ENCODE measurements at regions not wholly inside any gene's neighbourhood (a gene's known extent, or its start where the extent isn't known, plus 50 kb on each side); places are given as distances from the start of the nearest gene placed in this dataset.

DNA sequence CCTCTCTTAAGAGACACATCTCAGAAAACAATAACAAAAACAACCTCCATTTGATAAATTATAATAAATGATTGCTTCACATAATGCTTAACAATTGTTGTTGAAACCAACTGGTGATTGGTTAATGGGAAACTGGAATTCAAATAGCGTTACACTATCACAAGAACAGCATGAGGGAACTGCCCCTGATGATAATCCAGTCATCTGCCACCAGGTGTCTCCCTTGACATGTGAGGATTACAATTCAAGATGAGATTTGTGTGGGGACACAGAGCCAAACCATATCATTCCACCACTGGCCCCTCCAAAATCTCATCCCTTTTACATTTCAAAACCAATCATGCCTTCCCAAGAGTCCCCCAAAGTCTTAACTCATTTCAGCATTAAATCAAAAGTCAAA, 375.9 kb downstream of the BMPER start:
- TF ChIP-seq, protein P1, sequence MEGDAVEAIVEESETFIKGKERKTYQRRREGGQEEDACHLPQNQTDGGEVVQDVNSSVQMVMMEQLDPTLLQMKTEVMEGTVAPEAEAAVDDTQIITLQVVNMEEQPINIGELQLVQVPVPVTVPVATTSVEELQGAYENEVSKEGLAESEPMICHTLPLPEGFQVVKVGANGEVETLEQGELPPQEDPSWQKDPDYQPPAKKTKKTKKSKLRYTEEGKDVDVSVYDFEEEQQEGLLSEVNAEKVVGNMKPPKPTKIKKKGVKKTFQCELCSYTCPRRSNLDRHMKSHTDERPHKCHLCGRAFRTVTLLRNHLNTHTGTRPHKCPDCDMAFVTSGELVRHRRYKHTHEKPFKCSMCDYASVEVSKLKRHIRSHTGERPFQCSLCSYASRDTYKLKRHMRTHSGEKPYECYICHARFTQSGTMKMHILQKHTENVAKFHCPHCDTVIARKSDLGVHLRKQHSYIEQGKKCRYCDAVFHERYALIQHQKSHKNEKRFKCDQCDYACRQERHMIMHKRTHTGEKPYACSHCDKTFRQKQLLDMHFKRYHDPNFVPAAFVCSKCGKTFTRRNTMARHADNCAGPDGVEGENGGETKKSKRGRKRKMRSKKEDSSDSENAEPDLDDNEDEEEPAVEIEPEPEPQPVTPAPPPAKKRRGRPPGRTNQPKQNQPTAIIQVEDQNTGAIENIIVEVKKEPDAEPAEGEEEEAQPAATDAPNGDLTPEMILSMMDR (IDR thresholded peaks at IDR 0.05; ENCODE audit: insufficient read depth, low read depth, low read length), result no peak
- no peak for TF ChIP-seq EZH2 (IDR thresholded peaks at IDR 0.05; ENCODE audit: insufficient read depth, low read length)
